Lung microvascular endothelial cell (primary cell): ENCODE measurements at regions not wholly inside any gene's neighbourhood (a gene's known extent, or its start where the extent isn't known, plus 50 kb on each side); places are given as distances from the start of the nearest gene placed in this dataset.
"Not testable (repeated sequence)": the region's sequence is repeated elsewhere in the genome, so short reads cannot be mapped to it uniquely, and the experiment has no call there.

ENCODE experiments used
- DNase-seq, 2 donors: peaks; one replicate each; pipeline versions ENCODE4 v3.0.0 to v3.0.0-alpha.2; 2010; ENCODE audit warnings: low read depth in 2 of 2

- no peak for DNase-seq
Observed at GRCh38 chr9:21533597-21533996, 51.5 kb upstream of the IFNE start.

DNA sequence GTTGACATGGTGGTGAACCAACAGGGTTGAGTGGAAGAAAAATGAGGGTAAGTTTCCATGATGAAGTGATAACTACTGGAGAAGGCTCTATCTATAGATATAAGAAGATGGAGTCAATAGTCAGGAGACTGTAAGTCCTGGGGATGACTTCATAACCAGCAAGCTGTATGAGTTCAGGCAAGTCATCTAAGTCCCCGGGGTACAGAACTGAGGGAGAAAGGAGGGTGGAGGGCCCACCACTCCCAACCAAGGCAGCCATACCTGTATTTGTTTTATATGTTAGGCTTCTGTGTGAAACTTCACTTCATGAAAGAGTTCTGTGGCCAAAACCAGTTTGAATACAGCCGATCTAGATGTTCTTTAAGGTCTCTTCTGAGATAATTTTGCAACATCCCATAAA is 53.3 kb upstream of the IFNE start:
- DNase-seq = no peak

- DNase-seq = peak in 1 of 2 donors; percentile 68
Observed at GRCh38 chr9:21542787-21543186, 60.7 kb upstream of the IFNE start.

DNA sequence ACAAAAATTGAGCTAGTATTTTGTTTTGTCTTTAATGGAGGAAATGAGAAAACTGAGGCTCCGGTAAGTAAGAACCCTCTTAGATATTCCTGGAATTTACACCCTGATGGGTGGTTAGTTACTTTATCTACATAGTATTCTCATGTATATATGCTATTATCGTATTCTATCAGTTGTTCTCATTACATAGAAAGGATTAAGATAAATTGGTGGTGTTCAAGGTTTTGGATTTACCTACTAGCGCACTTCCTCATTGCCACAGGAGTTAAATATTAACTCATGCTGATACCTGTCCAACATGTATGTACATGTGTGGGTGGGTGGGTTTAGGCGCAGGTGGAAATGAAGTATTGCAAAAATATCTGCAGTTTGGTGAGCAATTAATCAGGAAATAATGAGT is 61.1 kb upstream of the IFNE start:
- DNase-seq = no peak

DNA sequence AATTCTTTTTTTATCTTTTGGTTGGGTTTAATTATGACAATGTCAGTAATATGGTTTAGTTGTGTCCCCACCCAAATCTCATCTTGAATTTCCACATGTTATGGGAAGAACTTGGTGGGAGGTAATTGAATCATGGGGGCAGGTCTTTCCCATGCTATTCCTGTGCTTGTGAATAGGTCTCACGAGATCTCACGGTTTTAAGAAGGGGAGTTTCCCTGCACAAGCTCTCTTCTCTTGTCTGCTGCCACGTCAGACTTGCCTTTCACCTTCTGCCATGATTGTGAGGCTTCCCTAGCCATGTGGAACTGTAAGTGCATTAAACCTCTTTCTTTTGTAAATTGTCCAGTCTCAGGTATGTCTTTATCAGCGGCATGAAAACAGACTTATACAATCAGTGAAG is 61.7 kb upstream of the IFNE start:
- not testable (repeated sequence) for DNase-seq

- no peak for DNase-seq
Observed at GRCh38 chr9:21546949-21547348, 64.8 kb upstream of the IFNE start.

GRCh38 chr9:21549251-21549765 is 67.2 kb upstream of the IFNE start:
- DNase-seq = peak; percentile 97 to 98

DNA sequence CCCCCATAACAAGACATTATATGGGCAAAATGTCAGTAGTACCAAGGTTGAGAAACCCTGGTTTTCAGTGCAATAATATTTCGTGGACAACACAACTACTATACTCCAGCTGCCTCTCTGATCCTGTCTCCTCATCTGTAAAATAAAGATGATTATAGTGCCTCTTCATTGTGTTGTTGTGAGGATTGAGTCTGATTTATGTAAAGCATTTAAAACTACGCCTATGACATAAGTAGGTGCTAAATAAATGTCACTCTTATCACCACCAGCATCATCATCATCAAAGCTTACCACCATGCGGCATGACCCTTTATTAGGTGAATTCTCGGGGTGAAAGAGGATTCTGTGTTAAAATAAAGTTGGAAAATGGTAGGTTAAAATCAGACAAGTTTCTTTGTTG is 67.8 kb upstream of the IFNE start:
- peak in 1 of 2 donors; percentile 24 for DNase-seq

GRCh38 chr9:21550392-21550791 is 68.3 kb upstream of the IFNE start:
- no peak for DNase-seq

DNA sequence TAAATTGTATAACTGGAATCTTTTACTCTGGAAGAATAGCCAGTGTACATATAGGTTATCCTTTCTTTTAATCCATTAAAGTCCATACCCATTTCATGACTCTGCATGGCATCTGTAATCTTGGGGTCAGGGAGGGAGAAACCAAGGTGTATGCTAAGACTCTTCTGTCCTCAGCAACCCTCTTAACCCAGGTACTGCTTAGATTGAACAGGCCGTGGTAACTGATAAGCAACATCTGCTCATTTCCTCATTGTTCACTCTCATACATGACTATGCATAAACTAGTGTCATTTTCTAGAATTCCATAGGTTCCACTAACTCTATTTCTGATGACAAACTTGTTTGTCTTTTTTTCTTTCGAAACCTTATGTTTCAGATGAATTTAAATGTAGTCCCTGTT is 69.3 kb upstream of the IFNE start:
- DNase-seq = no peak

DNA sequence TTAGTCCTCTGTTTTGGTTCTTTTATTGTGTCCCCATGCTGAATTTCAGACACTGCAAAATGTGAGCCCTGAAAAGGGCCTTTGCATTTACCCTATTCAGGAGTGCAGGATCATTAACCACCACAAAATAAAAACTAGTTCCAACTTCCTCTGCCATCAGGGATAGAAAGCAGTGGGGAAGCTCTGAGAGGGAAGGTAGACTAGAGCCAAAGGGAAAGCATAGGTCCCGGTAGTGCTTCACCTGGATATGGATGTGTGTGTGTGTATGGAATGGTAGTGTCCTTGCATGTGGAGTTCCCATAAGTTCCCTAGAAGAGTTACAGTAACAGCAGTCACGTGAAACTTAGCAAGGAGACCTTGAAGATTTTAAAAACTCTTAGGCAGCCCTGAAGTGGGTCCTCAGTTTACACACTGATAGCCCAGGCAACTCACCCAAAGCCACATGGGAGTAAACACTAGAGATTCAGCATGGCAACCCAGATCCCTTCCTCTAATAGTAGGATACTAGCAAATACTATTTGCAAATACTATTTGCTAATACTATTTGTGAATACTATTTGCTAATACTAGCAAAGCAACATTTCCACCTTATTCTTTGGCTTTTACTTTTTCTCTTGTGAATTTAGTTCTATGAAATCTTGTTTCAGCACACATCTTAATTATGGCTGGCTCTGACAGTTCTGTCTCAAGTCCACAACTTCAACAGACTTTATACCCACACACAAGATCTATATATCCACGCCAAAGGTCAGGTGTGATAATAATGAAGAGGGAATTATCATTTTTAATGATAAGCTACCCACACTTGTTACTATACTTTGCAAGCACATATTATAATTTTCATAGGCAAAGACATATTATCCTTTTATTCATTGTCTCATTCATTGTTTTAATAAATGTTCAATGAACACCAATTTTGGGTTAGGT is 70.4 kb upstream of the IFNE start:
- DNase-seq = no peak

DNA sequence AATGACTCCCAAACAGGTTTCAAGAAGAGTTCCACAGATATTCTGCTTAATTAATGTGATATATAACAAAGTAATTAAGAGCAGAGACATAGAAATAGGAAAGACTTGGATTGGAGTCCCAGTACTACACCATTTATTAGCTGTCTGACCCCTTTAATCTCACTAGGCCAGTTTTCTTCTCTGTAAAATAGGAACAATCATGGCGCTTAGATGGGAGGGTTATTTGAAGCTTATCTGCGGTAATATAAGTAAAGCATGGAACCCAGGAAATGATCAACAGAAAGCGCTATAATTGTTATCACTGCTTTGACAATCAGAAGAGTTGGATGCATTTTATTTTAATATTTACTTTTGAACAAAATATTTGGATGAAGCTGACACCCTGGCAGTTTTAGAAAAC is 71.3 kb upstream of the IFNE start:
- no peak for DNase-seq

- peak; percentile 21 to 24 for DNase-seq
Observed at GRCh38 chr9:21554813-21555212, 72.7 kb upstream of the IFNE start.

DNA sequence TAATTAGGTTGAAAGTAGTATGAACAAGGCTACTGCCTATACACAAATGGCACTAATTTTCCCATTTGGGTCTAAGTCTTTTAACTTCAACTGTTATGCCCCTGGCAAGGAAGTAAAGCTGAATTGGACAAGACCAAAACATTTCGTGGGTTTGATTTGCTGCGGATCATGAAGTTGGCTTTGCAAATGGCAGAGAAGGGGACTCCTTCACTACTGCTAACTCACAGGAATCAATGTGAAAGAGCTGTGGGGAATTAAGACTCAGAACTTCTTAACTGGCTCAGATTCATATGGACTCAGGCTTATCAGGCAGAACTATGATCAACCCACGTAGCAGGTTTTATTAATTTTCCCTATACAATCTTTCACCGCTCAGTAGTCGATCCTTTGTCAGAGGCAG is 73.8 kb upstream of the IFNE start:
- DNase-seq = peak in 1 of 2 donors; percentile 31

DNA sequence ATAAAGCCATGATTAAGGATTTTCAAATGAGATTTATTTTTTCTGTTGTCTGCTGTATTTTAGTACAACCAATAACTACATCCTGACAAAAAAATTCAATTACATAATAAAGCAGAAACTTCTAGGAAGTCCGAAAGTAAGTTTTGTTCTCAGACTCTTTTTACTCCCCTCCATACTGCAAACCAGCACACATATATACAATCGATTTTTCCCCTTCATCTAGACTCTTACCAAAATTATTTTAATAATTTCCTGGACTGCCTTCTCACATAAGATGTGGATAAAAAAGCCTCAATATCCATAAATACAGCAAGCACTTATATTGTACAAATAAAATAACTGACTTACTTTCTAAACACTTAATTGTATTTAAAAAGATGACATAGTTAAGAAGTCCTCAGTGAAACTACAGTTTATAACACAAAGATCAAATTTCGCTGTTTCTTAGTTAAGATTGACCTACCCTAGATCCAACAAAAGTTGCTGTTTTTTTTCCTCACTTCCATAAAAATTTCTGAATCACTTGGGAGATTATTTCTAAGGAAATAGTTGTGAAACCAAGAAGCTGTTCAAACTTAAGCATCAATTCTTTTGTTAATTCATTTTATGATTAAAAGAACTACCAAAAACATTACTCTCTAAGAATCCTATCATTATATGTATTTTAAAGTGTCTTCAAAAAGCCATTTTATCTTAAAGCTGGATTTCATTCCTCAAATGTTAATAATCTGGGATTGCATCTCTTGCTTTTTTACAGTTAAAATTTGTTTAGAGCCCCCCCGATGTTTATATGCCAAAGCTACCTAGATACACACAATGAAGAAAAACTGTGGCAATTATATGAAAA is 74.7 kb upstream of the IFNE start:
- no peak for DNase-seq

GRCh38 chr9:21557428-21557768 is 75.3 kb upstream of the IFNE start:
- no peak for DNase-seq

GRCh38 chr9:21558079-21558478 is 76.0 kb upstream of the IFNE start:
- DNase-seq = no peak

DNA sequence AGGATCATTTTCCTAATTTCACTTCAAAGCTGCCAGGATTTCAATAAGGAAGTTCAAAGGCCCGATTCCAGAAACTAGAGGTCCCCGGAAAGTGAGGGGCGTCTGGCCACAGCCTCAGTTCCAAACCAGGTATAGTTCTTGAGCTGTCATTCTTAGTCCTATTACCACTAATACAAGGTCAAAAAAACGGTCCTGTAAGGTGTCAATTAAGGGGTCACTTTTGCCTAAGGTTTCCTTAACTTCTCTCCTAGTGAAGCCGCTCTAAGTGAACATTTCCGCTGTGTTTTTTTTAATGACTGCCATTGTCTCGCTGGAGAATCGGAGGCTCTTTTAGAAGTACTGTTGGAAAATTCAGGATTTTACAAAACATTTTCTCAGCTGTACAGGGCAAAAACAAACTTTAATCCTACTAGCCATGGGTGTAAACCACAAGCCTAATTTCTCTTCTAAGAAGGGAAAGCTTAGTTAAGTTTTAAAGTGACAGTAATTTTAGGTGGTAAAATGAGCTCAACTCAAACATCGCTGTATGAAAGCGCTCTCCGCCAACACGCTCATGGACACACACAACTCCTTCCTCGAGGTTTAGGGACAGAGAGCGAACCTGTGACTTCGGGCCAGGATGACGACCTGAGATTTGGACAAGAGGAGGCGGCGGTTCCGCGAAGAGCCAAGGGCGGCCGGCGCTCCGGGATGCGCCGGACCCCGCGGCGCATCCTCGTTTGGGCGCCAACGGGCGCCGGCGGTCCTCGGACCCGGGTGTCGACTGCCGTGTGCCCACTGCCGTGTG is 76.7 kb upstream of the IFNE start:
- DNase-seq = peak; percentile 50 to 57

DNA sequence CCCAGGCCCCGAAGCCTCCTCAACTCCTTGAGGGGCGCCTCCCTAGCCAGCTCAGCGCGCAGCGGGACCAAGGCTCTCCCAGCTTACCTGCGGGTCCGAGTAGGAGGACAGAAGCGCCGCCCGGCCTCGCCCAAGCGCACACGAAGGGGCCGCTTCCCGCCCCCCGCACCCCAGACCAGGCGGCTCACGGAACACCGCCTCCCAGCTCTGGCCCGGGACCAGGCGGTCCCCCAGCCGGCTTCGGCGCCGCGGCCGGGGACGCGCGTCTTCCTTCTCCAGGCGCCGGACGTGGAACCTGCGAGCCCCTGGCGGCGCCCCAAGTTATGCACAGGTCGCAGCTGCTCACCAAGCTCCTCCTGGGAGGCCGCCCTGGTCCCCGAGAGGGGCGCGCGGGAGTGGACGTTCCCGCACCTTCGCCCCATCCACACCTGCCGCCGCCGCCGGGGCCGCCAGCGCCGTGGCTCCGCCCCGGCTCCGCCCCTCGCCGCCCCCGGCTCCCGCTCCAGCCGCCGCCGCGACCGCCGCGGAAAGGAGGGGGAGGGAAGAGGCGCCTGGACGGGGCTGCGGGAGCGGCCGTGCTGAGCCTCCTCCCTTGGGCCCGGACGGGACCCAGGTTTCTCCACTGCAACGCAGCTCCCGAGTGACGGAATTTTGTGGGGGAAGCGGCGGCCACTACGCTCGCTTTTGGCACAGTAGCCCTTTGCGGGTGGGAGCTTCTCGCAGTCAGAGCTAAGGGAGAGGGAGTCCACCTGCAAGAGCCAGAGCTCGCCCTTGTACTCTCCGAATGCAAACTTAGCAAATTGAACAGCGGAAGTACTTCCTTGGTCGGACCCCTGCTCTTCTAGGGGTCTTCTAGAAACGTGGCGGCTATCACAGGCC is 77.5 kb upstream of the IFNE start:
- DNase-seq = peak; percentile 63 to 64

- no peak for DNase-seq
Observed at GRCh38 chr9:21560281-21560745, 78.2 kb upstream of the IFNE start.

- DNase-seq = no peak
Observed at GRCh38 chr9:21561502-21561901, 79.4 kb upstream of the IFNE start.
